ENCODE measurements at regions not wholly inside any gene's neighbourhood (a gene's known extent, or its start where the extent isn't known, plus 50 kb on each side); places are given as distances from the start of the nearest gene placed in this dataset.
"Not testable (repeated sequence)": the region's sequence is repeated elsewhere in the genome, so short reads cannot be mapped to it uniquely, and the experiment has no call there.

- not testable (repeated sequence) for H3K27me3 Mint-ChIP-seq, H3K27ac Mint-ChIP-seq, H3K4me3 Mint-ChIP-seq, H3K9me3 Mint-ChIP-seq
- Mint-ChIP-seq H3K4me1 (ENCODE audit: low read depth) (peaks cover 32% of the 10 kb centered on the region), H3K36me3 (ENCODE audit: low read depth) (peaks cover 53% of the 10 kb centered on the region)
- DNase-seq, result peak; percentile 42
These were observed 137.3 kb downstream of the FOXD4L6 start for GRCh38 chr9:40991100-40991740.

- H3K36me3 Mint-ChIP-seq (ENCODE audit: low read depth), result peaks cover 20% of the 10 kb centered on the region
- H3K27ac Mint-ChIP-seq; H3K9me3 Mint-ChIP-seq; H3K27me3 Mint-ChIP-seq; DNase-seq; H3K4me3 Mint-ChIP-seq; H3K4me1 Mint-ChIP-seq (ENCODE audit: low read depth): not testable (repeated sequence)
These were observed 142.1 kb downstream of the FOXD4L6 start for GRCh38 chr9:40986332-40986731.

DNA sequence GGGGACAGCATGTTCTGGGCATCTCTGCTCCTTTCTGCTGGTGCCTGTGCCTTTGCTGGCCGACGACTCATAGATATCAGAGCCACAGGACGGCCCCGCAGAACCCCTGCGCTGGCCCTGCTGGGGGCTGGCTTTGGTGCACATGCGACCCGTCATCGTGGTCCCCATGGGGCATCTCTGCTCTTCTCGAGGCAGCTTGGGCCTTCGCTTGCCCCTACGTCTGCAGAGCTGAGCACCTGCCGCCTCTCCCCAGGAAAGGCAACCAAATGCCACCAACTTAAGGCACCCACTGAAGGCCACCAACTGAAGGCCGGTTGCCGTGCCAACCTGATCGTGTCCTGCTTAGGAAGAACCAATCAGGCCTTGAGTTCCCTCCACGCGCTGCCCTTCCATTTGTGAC lies 153.1 kb downstream of the FOXD4L6 start:
- H3K36me3 Mint-ChIP-seq (ENCODE audit: low read depth), result not testable (repeated sequence)

DNA sequence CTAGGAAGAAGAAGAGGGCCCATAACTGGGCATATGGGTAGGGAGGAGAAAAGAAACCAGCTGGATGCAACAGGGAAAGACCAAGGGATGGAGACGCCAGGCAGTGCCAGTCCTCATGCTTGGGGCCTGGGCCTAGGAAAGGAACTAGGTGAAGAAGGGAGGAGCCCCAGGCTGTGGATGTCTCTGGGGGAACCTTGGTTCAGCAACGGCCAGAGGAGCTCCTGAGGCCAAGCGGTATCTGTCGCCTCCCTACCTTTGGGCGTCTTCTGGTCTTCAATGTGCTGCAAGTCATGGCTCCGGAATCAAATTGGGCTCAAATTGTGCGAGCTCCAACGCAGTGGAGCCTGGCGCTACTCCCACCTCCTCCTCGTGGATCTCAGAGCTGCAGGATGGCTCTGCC lies 153.6 kb downstream of the FOXD4L6 start:
- H3K4me3 Mint-ChIP-seq; H3K27ac Mint-ChIP-seq; DNase-seq; H3K27me3 Mint-ChIP-seq; H3K4me1 Mint-ChIP-seq (ENCODE audit: low read depth); H3K36me3 Mint-ChIP-seq (ENCODE audit: low read depth); H3K9me3 Mint-ChIP-seq: not testable (repeated sequence)

More for the DNA sequence above, 153.1 kb downstream of the FOXD4L6 start:
- H3K27me3 Mint-ChIP-seq; DNase-seq; H3K4me1 Mint-ChIP-seq (ENCODE audit: low read depth); H3K27ac Mint-ChIP-seq; H3K9me3 Mint-ChIP-seq; H3K4me3 Mint-ChIP-seq: not testable (repeated sequence)

- not testable (repeated sequence) for H3K4me1 Mint-ChIP-seq (ENCODE audit: low read depth); H3K4me3 Mint-ChIP-seq; DNase-seq; H3K27ac Mint-ChIP-seq; H3K36me3 Mint-ChIP-seq (ENCODE audit: low read depth); H3K27me3 Mint-ChIP-seq; H3K9me3 Mint-ChIP-seq
These were observed 156.7 kb downstream of the FOXD4L6 start for GRCh38 chr9:40971773-40972172.

- H3K9me3 Mint-ChIP-seq; H3K36me3 Mint-ChIP-seq (ENCODE audit: low read depth); H3K27me3 Mint-ChIP-seq; H3K4me1 Mint-ChIP-seq (ENCODE audit: low read depth); DNase-seq; H3K27ac Mint-ChIP-seq; H3K4me3 Mint-ChIP-seq: not testable (repeated sequence)
These were observed 158.1 kb downstream of the FOXD4L6 start for GRCh38 chr9:40970340-40970739.

- not testable (repeated sequence) for H3K27ac Mint-ChIP-seq; DNase-seq; H3K9me3 Mint-ChIP-seq; H3K4me3 Mint-ChIP-seq; H3K4me1 Mint-ChIP-seq (ENCODE audit: low read depth); H3K27me3 Mint-ChIP-seq; H3K36me3 Mint-ChIP-seq (ENCODE audit: low read depth)
These were observed 166.0 kb downstream of the FOXD4L6 start for GRCh38 chr9:40962461-40962860.

DNA sequence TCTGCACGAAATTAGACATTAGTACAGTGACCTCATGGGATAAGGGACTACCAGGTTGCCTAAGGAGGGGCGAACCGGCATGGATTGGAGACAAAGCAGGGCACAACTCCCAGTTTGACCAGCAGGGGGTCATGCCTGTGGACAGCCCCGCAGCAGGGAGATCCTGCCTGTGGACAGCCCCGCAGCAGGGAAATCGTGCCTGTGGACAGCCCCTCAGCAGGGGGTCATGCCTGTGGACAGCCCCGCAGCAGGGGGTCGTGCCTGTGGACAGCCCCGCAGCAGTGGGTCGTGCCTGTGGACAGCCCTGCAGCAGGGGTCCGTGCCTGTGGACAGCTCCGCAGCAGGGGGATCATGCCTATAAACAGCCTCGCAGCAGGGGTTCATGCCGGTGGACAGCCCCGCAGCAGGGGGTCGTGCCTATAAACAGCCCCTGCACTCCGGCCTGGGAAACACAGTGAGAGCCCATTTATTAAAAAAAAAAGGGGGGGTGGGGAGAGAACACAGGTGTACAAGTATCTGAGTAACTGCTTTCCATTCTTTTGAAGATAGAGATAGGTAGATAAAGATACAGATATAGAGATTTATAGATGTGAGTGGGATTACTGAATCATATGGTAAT lies 176.5 kb downstream of the FOXD4L6 start:
- not testable (repeated sequence) for H3K4me1 Mint-ChIP-seq (ENCODE audit: low read depth); H3K27me3 Mint-ChIP-seq; H3K27ac Mint-ChIP-seq; H3K9me3 Mint-ChIP-seq; H3K4me3 Mint-ChIP-seq; DNase-seq
- peaks cover 32% of the 10 kb centered on the region for H3K36me3 Mint-ChIP-seq (ENCODE audit: low read depth)

GRCh38 chr9:40946228-40946627 lies 182.3 kb downstream of the FOXD4L6 start:
- not testable (repeated sequence) for H3K27ac Mint-ChIP-seq; H3K4me1 Mint-ChIP-seq (ENCODE audit: low read depth)

DNA sequence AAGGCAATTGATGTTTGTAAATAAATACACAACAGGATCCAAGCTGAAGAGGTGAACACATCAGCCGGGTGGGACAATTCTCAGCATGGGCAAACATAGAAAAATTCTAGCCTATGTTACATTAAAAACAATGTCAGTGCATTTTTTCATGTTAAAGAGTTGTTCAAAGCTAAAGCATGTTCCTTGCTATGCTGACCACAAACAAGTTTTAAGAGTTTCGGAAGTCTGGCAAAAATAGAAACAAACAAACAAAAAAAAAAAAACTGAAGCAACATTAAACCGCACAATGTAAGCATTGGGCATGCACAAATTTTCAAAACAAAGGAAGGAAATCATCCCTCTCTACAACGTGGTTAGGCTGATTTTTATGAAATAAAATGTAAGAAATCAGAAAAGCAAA lies 185.8 kb downstream of the FOXD4L6 start:
- DNase-seq; H3K27me3 Mint-ChIP-seq; H3K36me3 Mint-ChIP-seq (ENCODE audit: low read depth); H3K4me1 Mint-ChIP-seq (ENCODE audit: low read depth); H3K4me3 Mint-ChIP-seq; H3K27ac Mint-ChIP-seq: not testable (repeated sequence)
- H3K9me3 Mint-ChIP-seq, result peaks cover 21% of the 10 kb centered on the region

More at GRCh38 chr9:40946228-40946627, 182.3 kb downstream of the FOXD4L6 start:
- H3K36me3 Mint-ChIP-seq (ENCODE audit: low read depth), result peaks cover 15% of the 10 kb centered on the region
- H3K27me3 Mint-ChIP-seq, H3K9me3 Mint-ChIP-seq, DNase-seq, H3K4me3 Mint-ChIP-seq: not testable (repeated sequence)

DNA sequence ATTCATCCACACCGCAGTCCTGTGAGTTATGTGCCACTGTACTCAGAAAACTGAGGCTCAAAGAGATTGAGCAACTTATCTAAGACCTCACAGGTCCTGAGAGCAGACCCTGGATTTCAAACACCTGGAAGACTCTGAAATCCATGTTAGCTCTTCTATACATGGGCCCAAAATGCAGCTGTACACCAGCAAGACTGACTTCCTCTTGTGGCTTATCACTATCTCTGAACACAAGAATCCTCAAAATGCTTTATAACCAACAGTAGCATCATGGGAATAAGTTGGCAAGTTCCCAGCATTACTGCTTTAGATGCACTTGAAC lies 188.6 kb downstream of the FOXD4L6 start:
- H3K27me3 Mint-ChIP-seq; H3K4me3 Mint-ChIP-seq; DNase-seq; H3K36me3 Mint-ChIP-seq (ENCODE audit: low read depth); H3K4me1 Mint-ChIP-seq (ENCODE audit: low read depth); H3K27ac Mint-ChIP-seq: not testable (repeated sequence)
- peaks cover 22% of the 10 kb centered on the region for H3K9me3 Mint-ChIP-seq

DNA sequence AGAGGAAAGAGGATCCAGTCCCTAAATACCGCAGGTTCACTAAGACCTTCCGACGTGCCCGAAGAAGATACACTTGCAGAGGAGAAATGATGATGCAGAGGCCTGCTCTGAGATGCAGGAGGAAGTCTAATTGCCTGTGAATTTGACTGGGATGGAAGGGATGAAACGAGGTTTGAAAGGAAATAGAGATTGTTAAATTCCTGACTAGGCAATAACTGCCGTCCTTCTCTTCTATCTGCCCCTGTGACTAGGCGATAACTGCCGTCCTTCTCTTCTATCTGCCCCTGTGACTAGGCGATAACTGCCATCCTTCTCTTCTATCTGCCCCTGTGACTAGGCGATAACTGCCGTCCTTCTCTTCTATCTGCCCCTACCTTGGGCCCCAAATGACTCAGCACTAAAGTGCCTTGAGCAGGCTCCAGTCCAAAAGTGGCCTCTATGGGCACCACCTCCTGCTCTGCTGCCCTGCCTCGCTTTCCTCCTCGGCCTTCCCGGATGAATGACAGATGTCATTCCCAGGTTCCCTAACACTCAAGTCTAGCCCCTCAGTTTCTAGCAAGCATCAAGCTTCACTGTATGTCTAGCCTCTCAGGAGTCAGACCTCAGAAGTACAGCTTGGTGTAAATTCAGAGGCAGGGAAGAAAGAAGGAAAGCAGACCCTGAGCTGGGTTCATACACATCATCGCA lies 189.1 kb downstream of the FOXD4L6 start:
- H3K4me1 Mint-ChIP-seq (ENCODE audit: low read depth); DNase-seq; H3K27me3 Mint-ChIP-seq; H3K27ac Mint-ChIP-seq; H3K4me3 Mint-ChIP-seq; H3K36me3 Mint-ChIP-seq (ENCODE audit: low read depth): not testable (repeated sequence)
- H3K9me3 Mint-ChIP-seq, result peaks cover 22% of the 10 kb centered on the region

DNA sequence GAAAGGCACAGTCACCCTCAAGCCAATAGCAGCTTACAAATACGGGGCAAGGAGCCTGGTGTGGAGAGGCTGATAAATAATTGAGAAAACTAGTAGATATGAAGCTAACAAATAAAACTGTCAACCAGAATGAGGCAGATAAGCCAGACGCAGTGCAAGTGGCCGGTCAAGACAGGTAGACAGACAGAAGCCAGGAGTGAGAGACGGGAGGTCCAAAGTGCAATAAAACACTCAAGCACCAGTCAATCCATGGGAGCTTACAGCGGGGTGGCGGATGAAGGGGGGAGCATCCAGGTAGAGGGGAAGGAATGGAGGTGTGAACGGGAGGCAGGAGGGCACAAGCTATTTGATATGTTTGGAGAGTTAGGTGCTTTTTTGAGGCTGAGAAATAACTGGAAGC lies 193.1 kb downstream of the FOXD4L6 start:
- Mint-ChIP-seq H3K4me1 (ENCODE audit: low read depth) (no peaks in the 10 kb centered on the region), H3K9me3 (peaks cover 29% of the 10 kb centered on the region), H3K27me3 (no peaks in the 10 kb centered on the region), H3K36me3 (ENCODE audit: low read depth) (peaks cover 24% of the 10 kb centered on the region), H3K4me3 (no peak overlapping the region), H3K27ac (no peak overlapping the region)
- no peak for DNase-seq

GRCh38 chr9:40934480-40934879 lies 194.0 kb downstream of the FOXD4L6 start:
- H3K27me3 Mint-ChIP-seq; H3K27ac Mint-ChIP-seq; H3K4me3 Mint-ChIP-seq; H3K4me1 Mint-ChIP-seq (ENCODE audit: low read depth); DNase-seq: not testable (repeated sequence)
- Mint-ChIP-seq H3K36me3 (ENCODE audit: low read depth) (peaks cover 24% of the 10 kb centered on the region), H3K9me3 (peaks cover 28% of the 10 kb centered on the region)

- Mint-ChIP-seq H3K36me3 (ENCODE audit: low read depth) (peaks cover 25% of the 10 kb centered on the region), H3K9me3 (peaks cover 52% of the 10 kb centered on the region)
- H3K4me3 Mint-ChIP-seq; H3K27me3 Mint-ChIP-seq; DNase-seq; H3K27ac Mint-ChIP-seq; H3K4me1 Mint-ChIP-seq (ENCODE audit: low read depth): not testable (repeated sequence)
These were observed 198.1 kb downstream of the FOXD4L6 start for GRCh38 chr9:40930426-40930825.

Data from activated T-cell treated with anti-CD3 and anti-CD28 coated beads, Interleukin-2, amount 50 U/mL, for 24 hours (primary cell).